ENCODE measurements at regions not wholly inside any gene's neighbourhood (a gene's known extent, or its start where the extent isn't known, plus 50 kb on each side); places are given as distances from the start of the nearest gene placed in this dataset.

DNA sequence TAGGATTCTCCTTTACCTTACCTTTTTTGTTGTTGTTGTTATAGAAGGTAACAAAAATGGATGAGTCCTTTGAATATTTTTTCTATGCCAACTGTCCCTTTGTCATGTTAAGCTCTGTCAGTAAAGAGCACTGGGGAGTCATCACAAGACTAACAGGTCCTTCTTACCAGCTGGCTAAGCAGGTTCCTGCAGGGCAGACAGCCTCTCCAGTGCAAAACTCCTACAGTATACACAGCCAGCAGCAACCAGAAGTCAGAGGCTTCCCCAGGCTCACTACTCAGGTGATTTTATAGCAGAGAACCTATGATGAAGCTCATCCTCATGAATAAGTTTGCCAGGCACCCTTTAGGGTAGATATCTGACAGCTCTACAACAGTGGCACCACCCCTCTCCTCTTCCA is 271.1 kb downstream of the RERGL start:
- no peak overlapping the region for H3K9ac ChIP-seq (ENCODE audit: low read depth in 2 of 2, low read length in 2 of 2)
- H3K4me3 ChIP-seq, result no peak overlapping the region
- no peaks in the 10 kb centered on the region for H3K4me1 ChIP-seq
- TF ChIP-seq CTCF (IDR thresholded peaks at IDR 0.05), result no peak
- no peak overlapping the region for H3K27ac ChIP-seq
- no peaks in the 10 kb centered on the region for H3K27me3 ChIP-seq
- no peaks in the 10 kb centered on the region for H3K36me3 ChIP-seq
- no peaks in the 10 kb centered on the region for H3K9me3 ChIP-seq
- no peak for DNase-seq
- intact Hi-C loops (cut with DNase I), result no loop called here

GRCh38 chr12:17810399-17810798 is 279.6 kb downstream of the RERGL start:
- no peak for TF ChIP-seq CTCF (IDR thresholded peaks at IDR 0.05)
- Histone ChIP-seq H3K9me3 (no peaks in the 10 kb centered on the region), H3K4me1 (no peaks in the 10 kb centered on the region), H3K9ac (ENCODE audit: low read depth in 2 of 2, low read length in 2 of 2) (no peak overlapping the region), H3K36me3 (no peaks in the 10 kb centered on the region), H3K27ac (no peak overlapping the region), H3K27me3 (no peaks in the 10 kb centered on the region), H3K4me3 (no peak overlapping the region)
- intact Hi-C loops (cut with DNase I), result no loop called here
- DNase-seq, result no peak

DNA sequence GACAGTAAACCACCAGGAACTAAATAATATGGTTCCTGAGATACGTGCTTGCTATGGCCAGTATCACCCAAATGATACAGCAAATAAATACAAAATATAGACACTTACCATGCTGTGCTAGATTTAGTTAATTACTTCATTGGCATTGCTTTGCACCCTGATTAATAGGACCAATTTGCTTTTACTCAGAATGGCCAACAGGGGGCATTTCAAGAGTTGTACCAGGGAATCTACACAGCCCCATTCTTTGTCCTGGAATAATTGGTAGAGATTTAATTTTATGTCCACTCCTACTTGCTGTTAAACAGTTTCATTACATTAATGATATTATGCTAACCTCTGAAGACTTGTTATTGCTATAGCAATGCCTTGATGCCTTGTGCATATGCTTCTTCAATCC is 280.8 kb downstream of the RERGL start:
- no peaks in the 10 kb centered on the region for H3K27me3 ChIP-seq
- H3K36me3 ChIP-seq, result no peaks in the 10 kb centered on the region
- no peaks in the 10 kb centered on the region for H3K9me3 ChIP-seq
- intact Hi-C loops (cut with DNase I), result no loop called here
- no peak overlapping the region for H3K9ac ChIP-seq (ENCODE audit: low read depth in 2 of 2, low read length in 2 of 2)
- TF ChIP-seq CTCF (IDR thresholded peaks at IDR 0.05), result no peak
- no peak overlapping the region for H3K4me3 ChIP-seq
- no peak for DNase-seq
- H3K27ac ChIP-seq, result no peak overlapping the region
- H3K4me1 ChIP-seq, result no peaks in the 10 kb centered on the region

- no peak for DNase-seq
- no peak for TF ChIP-seq CTCF (IDR thresholded peaks at IDR 0.05)
- Histone ChIP-seq H3K27me3 (no peaks in the 10 kb centered on the region), H3K4me1 (no peaks in the 10 kb centered on the region), H3K9ac (ENCODE audit: low read depth in 2 of 2, low read length in 2 of 2) (no peak overlapping the region), H3K36me3 (no peaks in the 10 kb centered on the region), H3K27ac (no peak overlapping the region), H3K4me3 (no peak overlapping the region), H3K9me3 (no peaks in the 10 kb centered on the region)
- intact Hi-C loops (cut with DNase I), result no loop called here
These were observed 287.0 kb downstream of the RERGL start for GRCh38 chr12:17802657-17803641.

GRCh38 chr12:17793854-17794253 is 296.1 kb downstream of the RERGL start:
- Histone ChIP-seq H3K27me3 (no peaks in the 10 kb centered on the region), H3K9me3 (no peaks in the 10 kb centered on the region), H3K4me1 (no peaks in the 10 kb centered on the region), H3K27ac (no peak overlapping the region), H3K36me3 (no peaks in the 10 kb centered on the region), H3K4me3 (no peak overlapping the region), H3K9ac (ENCODE audit: low read depth in 2 of 2, low read length in 2 of 2) (no peak overlapping the region)
- TF ChIP-seq CTCF (IDR thresholded peaks at IDR 0.05), result no peak
- no peak for DNase-seq
- intact Hi-C loops (cut with DNase I), result no loop called here

Data from colonic mucosa (tissue), 4 donors.